ENCODE measurements at regions not wholly inside any gene's neighbourhood (a gene's known extent, or its start where the extent isn't known, plus 50 kb on each side); places are given as distances from the start of the nearest gene placed in this dataset.

- TF ChIP-seq, protein P1, sequence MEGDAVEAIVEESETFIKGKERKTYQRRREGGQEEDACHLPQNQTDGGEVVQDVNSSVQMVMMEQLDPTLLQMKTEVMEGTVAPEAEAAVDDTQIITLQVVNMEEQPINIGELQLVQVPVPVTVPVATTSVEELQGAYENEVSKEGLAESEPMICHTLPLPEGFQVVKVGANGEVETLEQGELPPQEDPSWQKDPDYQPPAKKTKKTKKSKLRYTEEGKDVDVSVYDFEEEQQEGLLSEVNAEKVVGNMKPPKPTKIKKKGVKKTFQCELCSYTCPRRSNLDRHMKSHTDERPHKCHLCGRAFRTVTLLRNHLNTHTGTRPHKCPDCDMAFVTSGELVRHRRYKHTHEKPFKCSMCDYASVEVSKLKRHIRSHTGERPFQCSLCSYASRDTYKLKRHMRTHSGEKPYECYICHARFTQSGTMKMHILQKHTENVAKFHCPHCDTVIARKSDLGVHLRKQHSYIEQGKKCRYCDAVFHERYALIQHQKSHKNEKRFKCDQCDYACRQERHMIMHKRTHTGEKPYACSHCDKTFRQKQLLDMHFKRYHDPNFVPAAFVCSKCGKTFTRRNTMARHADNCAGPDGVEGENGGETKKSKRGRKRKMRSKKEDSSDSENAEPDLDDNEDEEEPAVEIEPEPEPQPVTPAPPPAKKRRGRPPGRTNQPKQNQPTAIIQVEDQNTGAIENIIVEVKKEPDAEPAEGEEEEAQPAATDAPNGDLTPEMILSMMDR (IDR thresholded peaks at IDR 0.05; ENCODE audit: poor library complexity) = no peak
- no peak for TF ChIP-seq EZH2phosphoT487 (IDR thresholded peaks at IDR 0.05; ENCODE audit: low read depth, severe bottlenecking, unreplicated experiment)
These were observed 276.2 kb upstream of the NETO1 start for GRCh38 chr18:73144030-73144429.

All from hepatocyte (in vitro differentiated cells).